Epithelial cell of proximal tubule (primary cell): ENCODE measurements at regions not wholly inside any gene's neighbourhood (a gene's known extent, or its start where the extent isn't known, plus 50 kb on each side); places are given as distances from the start of the nearest gene placed in this dataset.

Experiments
- DNase-seq: peaks from one replicate; pipeline ENCODE4 v3.0.0-alpha.2; 2011; ENCODE audit warnings: low read depth
- H3K4me3 ChIP-seq: 2 replicates; pipeline ENCODE4 v1.5.1; 2011; ENCODE audit warnings: low read depth, mild to moderate bottlenecking, low read length
- TF ChIP-seq, protein P1 (sequence below): conservative IDR thresholded peaks from 2 replicates; pipeline ENCODE4 v1.5.1; 2012; ENCODE audit warnings: low read depth, mild to moderate bottlenecking, low read length

DNA sequence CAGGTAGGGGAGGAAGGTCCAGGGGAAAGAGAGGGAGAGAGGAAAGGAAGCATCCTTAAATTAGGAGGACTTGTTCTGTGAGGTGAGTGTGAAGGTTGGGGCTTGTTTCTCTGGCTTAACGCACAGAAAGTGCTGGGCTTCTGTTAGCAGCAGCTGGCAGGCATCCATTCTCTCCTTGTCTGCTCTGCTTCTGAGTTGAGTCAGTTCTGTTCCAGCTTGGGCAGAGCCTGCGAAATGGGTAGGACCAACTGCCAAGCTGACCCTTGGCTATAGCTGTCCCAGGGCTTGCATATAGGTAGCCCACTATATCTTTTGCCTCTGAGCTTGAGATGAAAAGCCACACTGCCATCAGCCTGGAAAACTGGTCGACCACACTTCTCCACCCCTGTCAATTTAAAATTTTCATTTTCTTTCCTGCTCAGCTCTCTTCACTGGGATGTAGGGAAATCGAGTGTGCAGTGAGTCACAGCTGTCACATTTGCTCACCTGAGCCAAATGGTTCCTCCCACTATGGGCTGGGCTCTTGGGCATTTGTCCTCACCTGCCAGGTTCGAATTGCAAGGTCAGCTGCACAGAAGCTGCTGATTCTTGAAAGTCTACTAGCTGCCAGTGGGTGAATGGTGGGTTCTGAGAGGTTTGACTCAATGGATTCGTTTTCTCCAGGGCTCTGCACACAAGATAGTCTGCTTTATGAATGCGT, 256.4 kb upstream of the PWP1 start:
- no peak for DNase-seq
- TF ChIP-seq, protein P1, sequence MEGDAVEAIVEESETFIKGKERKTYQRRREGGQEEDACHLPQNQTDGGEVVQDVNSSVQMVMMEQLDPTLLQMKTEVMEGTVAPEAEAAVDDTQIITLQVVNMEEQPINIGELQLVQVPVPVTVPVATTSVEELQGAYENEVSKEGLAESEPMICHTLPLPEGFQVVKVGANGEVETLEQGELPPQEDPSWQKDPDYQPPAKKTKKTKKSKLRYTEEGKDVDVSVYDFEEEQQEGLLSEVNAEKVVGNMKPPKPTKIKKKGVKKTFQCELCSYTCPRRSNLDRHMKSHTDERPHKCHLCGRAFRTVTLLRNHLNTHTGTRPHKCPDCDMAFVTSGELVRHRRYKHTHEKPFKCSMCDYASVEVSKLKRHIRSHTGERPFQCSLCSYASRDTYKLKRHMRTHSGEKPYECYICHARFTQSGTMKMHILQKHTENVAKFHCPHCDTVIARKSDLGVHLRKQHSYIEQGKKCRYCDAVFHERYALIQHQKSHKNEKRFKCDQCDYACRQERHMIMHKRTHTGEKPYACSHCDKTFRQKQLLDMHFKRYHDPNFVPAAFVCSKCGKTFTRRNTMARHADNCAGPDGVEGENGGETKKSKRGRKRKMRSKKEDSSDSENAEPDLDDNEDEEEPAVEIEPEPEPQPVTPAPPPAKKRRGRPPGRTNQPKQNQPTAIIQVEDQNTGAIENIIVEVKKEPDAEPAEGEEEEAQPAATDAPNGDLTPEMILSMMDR, result no peak
- no peak overlapping the region for H3K4me3 ChIP-seq

DNA sequence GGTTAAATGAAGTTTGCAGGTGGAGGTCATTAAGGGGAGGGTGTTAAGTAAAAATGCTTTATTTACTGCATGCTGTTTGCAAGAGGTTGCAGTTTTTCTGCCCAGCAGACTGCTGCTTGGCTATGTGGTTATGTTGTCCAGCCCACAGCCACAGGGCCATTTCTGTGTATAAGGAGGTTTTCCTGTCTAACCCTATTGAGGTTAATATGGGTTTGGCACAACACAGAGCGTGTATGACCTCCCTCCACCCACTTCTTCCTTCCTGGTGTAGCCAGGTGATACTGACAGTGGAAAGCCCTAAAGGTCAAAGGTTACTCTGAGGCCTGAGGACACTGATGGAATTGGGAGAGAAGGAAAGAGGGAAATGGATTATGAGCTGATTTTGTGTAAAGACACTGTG, 253.7 kb upstream of the PWP1 start:
- no peak overlapping the region for H3K4me3 ChIP-seq
- TF ChIP-seq, protein P1, result no peak
- DNase-seq, result no peak

- H3K4me3 ChIP-seq, result no peak overlapping the region
- no peak for DNase-seq
- TF ChIP-seq, protein P1, result peak; percentile 13
Measured at GRCh38 chr12:107435072-107435471, 250.5 kb upstream of the PWP1 start.

DNA sequence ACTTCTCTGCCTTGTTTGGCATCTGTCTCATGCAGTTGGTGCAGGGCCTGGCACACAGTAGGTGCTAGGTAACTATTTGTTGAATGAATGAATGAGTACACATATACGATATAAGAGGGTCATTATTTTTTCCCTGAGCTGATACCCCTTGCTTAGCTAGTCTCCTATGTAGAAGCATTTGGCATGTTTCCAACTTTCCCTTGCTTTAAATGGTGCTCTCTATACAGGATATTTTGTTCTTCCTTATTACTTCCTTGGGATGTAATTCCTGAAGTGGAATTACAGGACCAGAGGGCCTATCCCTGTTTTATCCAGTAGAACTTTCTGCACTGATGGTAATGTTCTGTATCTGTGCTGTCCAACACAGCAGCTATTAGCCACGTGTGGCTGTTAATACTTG, 250.1 kb upstream of the PWP1 start:
- no peak for DNase-seq
- H3K4me3 ChIP-seq, result no peak overlapping the region
- TF ChIP-seq, protein P1, result no peak

GRCh38 chr12:107436376-107436775, 249.2 kb upstream of the PWP1 start:
- TF ChIP-seq, protein P1, result no peak
- DNase-seq, result peak; percentile 58
- H3K4me3 ChIP-seq, result no peak overlapping the region

DNA sequence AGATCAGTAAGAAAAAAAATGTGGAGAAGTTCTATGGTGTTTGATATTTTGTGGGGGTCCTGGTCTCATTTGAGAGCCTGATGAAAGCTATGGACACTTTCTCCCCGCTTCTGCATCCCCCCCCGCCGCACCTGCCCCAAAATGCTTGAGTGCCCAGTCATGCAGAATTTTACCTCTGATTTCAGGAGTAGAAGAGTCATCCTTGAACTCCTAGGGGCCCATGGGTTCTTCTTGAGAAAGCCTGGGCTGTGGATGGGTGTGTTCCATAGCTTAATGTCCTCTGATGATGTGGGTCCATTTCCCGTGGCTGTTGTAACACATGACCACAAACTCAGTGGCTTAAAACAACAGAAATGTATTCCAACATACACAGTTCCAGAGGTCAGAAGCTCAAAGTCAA, 248.8 kb upstream of the PWP1 start:
- DNase-seq, result no peak
- H3K4me3 ChIP-seq, result no peak overlapping the region
- TF ChIP-seq, protein P1, result no peak

DNA sequence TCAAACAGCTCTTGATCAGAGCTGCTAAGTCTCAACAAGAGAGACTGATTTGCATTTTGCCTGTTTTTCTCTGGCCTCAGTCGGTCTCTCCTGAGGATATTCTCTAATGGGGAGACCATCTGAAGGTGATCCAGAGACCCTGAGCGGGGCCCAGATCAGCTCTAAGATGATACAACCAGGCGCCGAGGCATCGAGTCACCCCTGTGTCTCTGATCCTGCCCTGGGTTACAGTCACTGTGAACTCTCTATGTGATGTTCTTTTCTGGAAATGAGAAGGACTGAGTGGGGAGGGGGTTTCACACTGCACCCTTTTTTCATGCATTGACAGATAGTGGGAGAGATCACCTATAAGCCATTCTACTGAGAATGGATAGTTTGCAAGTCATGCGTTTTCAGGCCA, 247.6 kb upstream of the PWP1 start:
- TF ChIP-seq, protein P1, result no peak
- no peak for DNase-seq
- H3K4me3 ChIP-seq, result no peak overlapping the region
